SK-N-SH (cell line): ENCODE measurements at regions not wholly inside any gene's neighbourhood (a gene's known extent, or its start where the extent isn't known, plus 50 kb on each side); places are given as distances from the start of the nearest gene placed in this dataset.

Experiments used
- CTCF ChIA-PET: fragments of 300-600, 350-600 bp; formaldehyde crosslinking; extraction: SDS; loops from one replicate; lab custom pipeline; 2021; lab: Yijun Ruan, JAX
- POLR2A ChIA-PET: fragments of 350-600 bp; sonication (Branson Sonifier 250); formaldehyde crosslinking; extraction: SDS; loops from one replicate; lab custom pipeline; 2020; ENCODE audit warnings: antibody characterized with exemption, inconsistent platforms; lab: Yijun Ruan, JAX
- DNase-seq: peaks from one replicate; pipeline ENCODE4 v3.0.0; 2012
- H2AFZ ChIP-seq: fragments of 200-600 bp; sonication (generic); 2 replicates; pipeline ENCODE4 v1.8.1; 2016; ENCODE audit warnings: antibody characterized with exemption, mild to moderate bottlenecking, low read depth
- H3F3A ChIP-seq: fragments of 200-600 bp; sonication (generic); replicated peaks from 2 replicates; pipeline ENCODE3; 2016; ENCODE audit warnings: antibody characterized with exemption, mild to moderate bottlenecking; ENCODE audit not compliant: insufficient read depth
- H3K27ac ChIP-seq, 2 experiments: fragments of 200-500 bp in 1 of 2; fragments of 200-600 bp in 1 of 2; sonication (Bioruptor generic) in 1 of 2; sonication (generic), shearing (Covaris generic) in 1 of 2; 2 replicates each; pipeline versions ENCODE4 v1.5.1 to v1.6.1; 2014 to 2016; ENCODE audit warnings: low read depth in 2 of 2, inconsistent platforms in 1 of 2, low read length in 1 of 2, mild to moderate bottlenecking in 1 of 2, mixed read lengths in 1 of 2
- H3K27me3 ChIP-seq: fragments of 200-600 bp; sonication (generic), shearing (Covaris generic); 2 replicates; pipeline ENCODE4 v1.6.1; 2016; ENCODE audit warnings: mixed run types; ENCODE audit not compliant: insufficient read depth
- H3K36me3 ChIP-seq, 2 experiments: fragments of 200-500 bp in 1 of 2; fragments of 200-600 bp in 1 of 2; sonication (Bioruptor generic) in 1 of 2; sonication (generic) in 1 of 2; replicated peaks in 1 of 2; 2 replicates each; pipeline versions ENCODE3 to v1.5.1; 2014 to 2016; ENCODE audit warnings: low read length in 1 of 2, mild to moderate bottlenecking in 1 of 2; ENCODE audit not compliant: insufficient read depth in 2 of 2, control insufficient read depth in 1 of 2
- H3K4me1 ChIP-seq, 2 experiments: fragments of 200-500 bp in 1 of 2; fragments of 200-600 bp in 1 of 2; sonication (Bioruptor generic) in 1 of 2; sonication (generic), shearing (Covaris generic) in 1 of 2; 2 replicates each; pipeline versions ENCODE4 v1.5.1 to v1.6.1; 2014 to 2016; ENCODE audit warnings: low read depth in 1 of 2, low read length in 1 of 2, mixed run types in 1 of 2; ENCODE audit not compliant: insufficient read depth in 2 of 2, control insufficient read depth in 1 of 2
- H3K4me2 ChIP-seq: fragments of 200-600 bp; sonication (generic), shearing (Covaris generic); 2 replicates; pipeline ENCODE4 v1.6.1; 2017; ENCODE audit warnings: mixed run types
- H3K4me3 ChIP-seq, 2 experiments: fragments of 200-500 bp in 1 of 2; fragments of 200-600 bp in 1 of 2; sonication (Bioruptor generic) in 1 of 2; sonication (generic), shearing (Covaris generic) in 1 of 2; 2 replicates each; pipeline versions ENCODE4 v1.5.1 to v1.8.1; 2014 to 2016; ENCODE audit warnings: low read depth in 2 of 2, inconsistent platforms in 1 of 2, low read length in 1 of 2, mild to moderate bottlenecking in 1 of 2, mixed read lengths in 1 of 2, moderate library complexity in 1 of 2
- H3K79me2 ChIP-seq: fragments of 200-600 bp; sonication (generic); 2 replicates; pipeline ENCODE4 v1.8.1; 2017; ENCODE audit warnings: mild to moderate bottlenecking; ENCODE audit not compliant: insufficient read depth
- H3K9ac ChIP-seq: fragments of 200-600 bp; sonication (generic); 2 replicates; pipeline ENCODE4 v1.6.1; 2017; ENCODE audit warnings: mixed run types
- H3K9me2 ChIP-seq: fragments of 200-600 bp; sonication (generic); 2 replicates; pipeline ENCODE4 v1.6.1; 2017; ENCODE audit warnings: mixed run types
- H3K9me3 ChIP-seq: fragments of 200-600 bp; sonication (generic); 2 replicates; pipeline ENCODE4 v1.6.1; 2017; ENCODE audit warnings: mixed run types, mild to moderate bottlenecking, moderate library complexity
- H4K20me1 ChIP-seq: fragments of 200-600 bp; sonication (generic); 2 replicates; pipeline ENCODE4 v1.6.1; 2017; ENCODE audit warnings: mild to moderate bottlenecking, mixed run types; ENCODE audit not compliant: insufficient read depth
- CHD2 ChIP-seq: fragments of 150-350 bp; IDR thresholded peaks from 2 replicates; pipeline ENCODE4 v1.6.1; 2018; ENCODE audit warnings: low read length; ENCODE audit not compliant: partially characterized antibody
- IRF3 ChIP-seq: fragments of 150-350 bp; IDR thresholded peaks from 2 replicates; pipeline ENCODE4 v1.6.1; 2016; ENCODE audit warnings: mild to moderate bottlenecking, low read depth, low read length
- MEF2A ChIP-seq: IDR thresholded peaks from 2 replicates; pipeline ENCODE4 v1.4.0; 2012; ENCODE audit warnings: low read depth, borderline replicate concordance
- NFIC ChIP-seq: IDR thresholded peaks from 2 replicates; pipeline ENCODE4 v1.4.0; 2012; ENCODE audit warnings: borderline replicate concordance
- NRF1 ChIP-seq: IDR thresholded peaks from 2 replicates; pipeline ENCODE4 v1.6.1; 2012; ENCODE audit warnings: low read depth, mild to moderate bottlenecking, low read length
- PBX3 ChIP-seq: IDR thresholded peaks from 2 replicates; pipeline ENCODE4; 2012
- RCOR1 ChIP-seq: fragments of 150-350 bp; IDR thresholded peaks from 2 replicates; pipeline ENCODE4 v1.6.1; 2017; ENCODE audit warnings: antibody characterized with exemption, low read length
- TAF1 ChIP-seq: IDR thresholded peaks from 2 replicates; pipeline ENCODE4 v1.6.1; 2012; ENCODE audit warnings: low read depth, mild to moderate bottlenecking, low read length, moderate library complexity, borderline replicate concordance
- USF2 ChIP-seq: fragments of 150-350 bp; IDR thresholded peaks from 2 replicates; pipeline ENCODE4 v1.6.1; 2017; ENCODE audit warnings: antibody characterized with exemption, low read length, low read depth, borderline replicate concordance
- YY1 ChIP-seq: IDR thresholded peaks from 2 replicates; pipeline ENCODE4 v1.4.0; 2012; ENCODE audit warnings: low read depth, mild to moderate bottlenecking
- WGBS: methylation state at CpG from one replicate; pipeline ENCODE4 v1.1.6; 2017; ENCODE audit warnings: low lambda C conversion rate; 5-methylcytosine and 5-hydroxymethylcytosine counted together
- TF ChIP-seq, protein P1 (sequence below): fragments of 200-600 bp; sonication (generic); IDR thresholded peaks from 2 replicates; pipeline ENCODE4 v1.6.1; 2017; ENCODE audit warnings: antibody characterized with exemption, mild to moderate bottlenecking, moderate library complexity
- TF ChIP-seq, protein P2 (sequence below): IDR thresholded peaks from 2 replicates; pipeline ENCODE4 v1.4.0; 2012; ENCODE audit warnings: low read depth, borderline replicate concordance
- TF ChIP-seq, protein P3 (sequence below): IDR thresholded peaks from 2 replicates; pipeline ENCODE4 v1.6.1; 2012; ENCODE audit warnings: mild to moderate bottlenecking, low read depth, low read length, moderate library complexity

- Histone ChIP-seq H3K4me1 (no peaks in the 10 kb centered on the region), H3K4me2 (no peak overlapping the region), H3K79me2 (no peaks in the 10 kb centered on the region), H2AFZ (no peak overlapping the region), H3K36me3 (no peaks in the 10 kb centered on the region), H3F3A (no peaks in the 10 kb centered on the region), H3K9ac (no peak overlapping the region), H3K9me3 (no peaks in the 10 kb centered on the region), H3K9me2 (no peaks in the 10 kb centered on the region), H4K20me1 (no peaks in the 10 kb centered on the region), H3K27ac (no peak overlapping the region), H3K27me3 (no peaks in the 10 kb centered on the region), H3K4me3 (no peak overlapping the region)
- ChIA-PET CTCF (no interaction called here), POLR2A (no interaction called here)
- DNase-seq = no peak
- no peak for TF ChIP-seq USF2
- TF ChIP-seq CHD2 = no peak
- TF ChIP-seq PBX3 = no peak
- TF ChIP-seq, protein P1, sequence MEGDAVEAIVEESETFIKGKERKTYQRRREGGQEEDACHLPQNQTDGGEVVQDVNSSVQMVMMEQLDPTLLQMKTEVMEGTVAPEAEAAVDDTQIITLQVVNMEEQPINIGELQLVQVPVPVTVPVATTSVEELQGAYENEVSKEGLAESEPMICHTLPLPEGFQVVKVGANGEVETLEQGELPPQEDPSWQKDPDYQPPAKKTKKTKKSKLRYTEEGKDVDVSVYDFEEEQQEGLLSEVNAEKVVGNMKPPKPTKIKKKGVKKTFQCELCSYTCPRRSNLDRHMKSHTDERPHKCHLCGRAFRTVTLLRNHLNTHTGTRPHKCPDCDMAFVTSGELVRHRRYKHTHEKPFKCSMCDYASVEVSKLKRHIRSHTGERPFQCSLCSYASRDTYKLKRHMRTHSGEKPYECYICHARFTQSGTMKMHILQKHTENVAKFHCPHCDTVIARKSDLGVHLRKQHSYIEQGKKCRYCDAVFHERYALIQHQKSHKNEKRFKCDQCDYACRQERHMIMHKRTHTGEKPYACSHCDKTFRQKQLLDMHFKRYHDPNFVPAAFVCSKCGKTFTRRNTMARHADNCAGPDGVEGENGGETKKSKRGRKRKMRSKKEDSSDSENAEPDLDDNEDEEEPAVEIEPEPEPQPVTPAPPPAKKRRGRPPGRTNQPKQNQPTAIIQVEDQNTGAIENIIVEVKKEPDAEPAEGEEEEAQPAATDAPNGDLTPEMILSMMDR = no peak
- TF ChIP-seq RCOR1 = no peak
- no peak for TF ChIP-seq YY1
- TF ChIP-seq NRF1 = no peak
- no peak for TF ChIP-seq NFIC
- TF ChIP-seq, protein P2, sequence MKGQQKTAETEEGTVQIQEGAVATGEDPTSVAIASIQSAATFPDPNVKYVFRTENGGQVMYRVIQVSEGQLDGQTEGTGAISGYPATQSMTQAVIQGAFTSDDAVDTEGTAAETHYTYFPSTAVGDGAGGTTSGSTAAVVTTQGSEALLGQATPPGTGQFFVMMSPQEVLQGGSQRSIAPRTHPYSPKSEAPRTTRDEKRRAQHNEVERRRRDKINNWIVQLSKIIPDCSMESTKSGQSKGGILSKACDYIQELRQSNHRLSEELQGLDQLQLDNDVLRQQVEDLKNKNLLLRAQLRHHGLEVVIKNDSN = no peak
- no peak for TF ChIP-seq IRF3
- TF ChIP-seq MEF2A = no peak
- TF ChIP-seq TAF1 = no peak
- 49% methylated on average over 4 of the region's 4 CpGs for WGBS
Measured at GRCh38 chr20:40612247-40612646, 76.8 kb downstream of the MAFB start.

GRCh38 chr20:40610730-40611129 lies 78.3 kb downstream of the MAFB start:
- Histone ChIP-seq H2AFZ (no peak overlapping the region), H3K79me2 (no peaks in the 10 kb centered on the region), H3K9me3 (no peaks in the 10 kb centered on the region), H3K27me3 (no peaks in the 10 kb centered on the region; the same call in 1 of the 2 replicates), H3K4me2 (no peak overlapping the region), H3K36me3 (no peaks in the 10 kb centered on the region), H3F3A (no peaks in the 10 kb centered on the region), H4K20me1 (no peaks in the 10 kb centered on the region), H3K9ac (no peak overlapping the region), H3K9me2 (no peaks in the 10 kb centered on the region), H3K4me3 (no peak overlapping the region), H3K4me1 (no peaks in the 10 kb centered on the region), H3K27ac (no peak overlapping the region)
- ChIA-PET CTCF (no interaction called here), POLR2A (no interaction called here)
- TF ChIP-seq, protein P3, sequence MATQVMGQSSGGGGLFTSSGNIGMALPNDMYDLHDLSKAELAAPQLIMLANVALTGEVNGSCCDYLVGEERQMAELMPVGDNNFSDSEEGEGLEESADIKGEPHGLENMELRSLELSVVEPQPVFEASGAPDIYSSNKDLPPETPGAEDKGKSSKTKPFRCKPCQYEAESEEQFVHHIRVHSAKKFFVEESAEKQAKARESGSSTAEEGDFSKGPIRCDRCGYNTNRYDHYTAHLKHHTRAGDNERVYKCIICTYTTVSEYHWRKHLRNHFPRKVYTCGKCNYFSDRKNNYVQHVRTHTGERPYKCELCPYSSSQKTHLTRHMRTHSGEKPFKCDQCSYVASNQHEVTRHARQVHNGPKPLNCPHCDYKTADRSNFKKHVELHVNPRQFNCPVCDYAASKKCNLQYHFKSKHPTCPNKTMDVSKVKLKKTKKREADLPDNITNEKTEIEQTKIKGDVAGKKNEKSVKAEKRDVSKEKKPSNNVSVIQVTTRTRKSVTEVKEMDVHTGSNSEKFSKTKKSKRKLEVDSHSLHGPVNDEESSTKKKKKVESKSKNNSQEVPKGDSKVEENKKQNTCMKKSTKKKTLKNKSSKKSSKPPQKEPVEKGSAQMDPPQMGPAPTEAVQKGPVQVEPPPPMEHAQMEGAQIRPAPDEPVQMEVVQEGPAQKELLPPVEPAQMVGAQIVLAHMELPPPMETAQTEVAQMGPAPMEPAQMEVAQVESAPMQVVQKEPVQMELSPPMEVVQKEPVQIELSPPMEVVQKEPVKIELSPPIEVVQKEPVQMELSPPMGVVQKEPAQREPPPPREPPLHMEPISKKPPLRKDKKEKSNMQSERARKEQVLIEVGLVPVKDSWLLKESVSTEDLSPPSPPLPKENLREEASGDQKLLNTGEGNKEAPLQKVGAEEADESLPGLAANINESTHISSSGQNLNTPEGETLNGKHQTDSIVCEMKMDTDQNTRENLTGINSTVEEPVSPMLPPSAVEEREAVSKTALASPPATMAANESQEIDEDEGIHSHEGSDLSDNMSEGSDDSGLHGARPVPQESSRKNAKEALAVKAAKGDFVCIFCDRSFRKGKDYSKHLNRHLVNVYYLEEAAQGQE = no peak
- 37% methylated on average over 3 of the region's 3 CpGs for WGBS
- DNase-seq = no peak
